HepG2 (cell line): ENCODE measurements at regions not wholly inside any gene's neighbourhood (a gene's known extent, or its start where the extent isn't known, plus 50 kb on each side); places are given as distances from the start of the nearest gene placed in this dataset.

Experiments
- POLR2AphosphoS5 ChIP-seq: IDR thresholded peaks from 2 replicates; pipeline ENCODE4 v1.6.1; 2012; ENCODE audit warnings: low read depth, low read length
- TF ChIP-seq, protein P1 (sequence below): sonication (generic); formaldehyde crosslinking; IDR thresholded peaks from 2 replicates; pipeline ENCODE4 v1.4.0; 2020; ENCODE audit warnings: low read depth, mild to moderate bottlenecking, missing genetic modification reagents
- TF ChIP-seq, protein P2 (sequence below): sonication (generic); formaldehyde crosslinking; IDR thresholded peaks from 2 replicates; pipeline ENCODE4 v1.5.0; 2020; ENCODE audit warnings: mild to moderate bottlenecking, missing genetic modification reagents, moderate library complexity

DNA sequence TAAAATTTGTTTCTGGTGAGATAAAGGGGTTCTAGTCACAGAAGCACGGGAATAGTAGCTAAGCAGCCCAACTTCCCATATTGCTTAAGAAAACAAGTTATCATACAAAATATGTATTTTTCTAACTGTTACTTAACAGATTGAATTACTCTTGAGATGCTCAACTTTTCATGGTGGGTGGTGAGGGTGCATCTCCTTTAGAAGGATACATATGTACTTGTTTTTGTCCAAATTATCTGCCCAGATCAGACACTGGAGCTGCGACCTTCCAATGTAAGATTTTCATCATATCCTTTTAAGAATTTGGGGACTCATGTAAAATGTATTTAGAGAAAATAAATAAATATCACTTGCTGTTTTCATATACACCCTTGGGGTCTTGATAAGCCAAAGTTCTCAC, 252.2 kb upstream of the SOX2 start:
- TF ChIP-seq, protein P1, sequence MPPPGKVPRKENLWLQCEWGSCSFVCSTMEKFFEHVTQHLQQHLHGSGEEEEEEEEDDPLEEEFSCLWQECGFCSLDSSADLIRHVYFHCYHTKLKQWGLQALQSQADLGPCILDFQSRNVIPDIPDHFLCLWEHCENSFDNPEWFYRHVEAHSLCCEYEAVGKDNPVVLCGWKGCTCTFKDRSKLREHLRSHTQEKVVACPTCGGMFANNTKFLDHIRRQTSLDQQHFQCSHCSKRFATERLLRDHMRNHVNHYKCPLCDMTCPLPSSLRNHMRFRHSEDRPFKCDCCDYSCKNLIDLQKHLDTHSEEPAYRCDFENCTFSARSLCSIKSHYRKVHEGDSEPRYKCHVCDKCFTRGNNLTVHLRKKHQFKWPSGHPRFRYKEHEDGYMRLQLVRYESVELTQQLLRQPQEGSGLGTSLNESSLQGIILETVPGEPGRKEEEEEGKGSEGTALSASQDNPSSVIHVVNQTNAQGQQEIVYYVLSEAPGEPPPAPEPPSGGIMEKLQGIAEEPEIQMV, result no peak
- TF ChIP-seq, protein P2, sequence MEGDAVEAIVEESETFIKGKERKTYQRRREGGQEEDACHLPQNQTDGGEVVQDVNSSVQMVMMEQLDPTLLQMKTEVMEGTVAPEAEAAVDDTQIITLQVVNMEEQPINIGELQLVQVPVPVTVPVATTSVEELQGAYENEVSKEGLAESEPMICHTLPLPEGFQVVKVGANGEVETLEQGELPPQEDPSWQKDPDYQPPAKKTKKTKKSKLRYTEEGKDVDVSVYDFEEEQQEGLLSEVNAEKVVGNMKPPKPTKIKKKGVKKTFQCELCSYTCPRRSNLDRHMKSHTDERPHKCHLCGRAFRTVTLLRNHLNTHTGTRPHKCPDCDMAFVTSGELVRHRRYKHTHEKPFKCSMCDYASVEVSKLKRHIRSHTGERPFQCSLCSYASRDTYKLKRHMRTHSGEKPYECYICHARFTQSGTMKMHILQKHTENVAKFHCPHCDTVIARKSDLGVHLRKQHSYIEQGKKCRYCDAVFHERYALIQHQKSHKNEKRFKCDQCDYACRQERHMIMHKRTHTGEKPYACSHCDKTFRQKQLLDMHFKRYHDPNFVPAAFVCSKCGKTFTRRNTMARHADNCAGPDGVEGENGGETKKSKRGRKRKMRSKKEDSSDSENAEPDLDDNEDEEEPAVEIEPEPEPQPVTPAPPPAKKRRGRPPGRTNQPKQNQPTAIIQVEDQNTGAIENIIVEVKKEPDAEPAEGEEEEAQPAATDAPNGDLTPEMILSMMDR (CRISPR knock-in tag), result no peak
- no peak for TF ChIP-seq POLR2AphosphoS5
